HG02642 (cell line): ENCODE measurements at regions not wholly inside any gene's neighbourhood (a gene's known extent, or its start where the extent isn't known, plus 50 kb on each side); places are given as distances from the start of the nearest gene placed in this dataset.

ENCODE experiments used
- ATAC-seq: cut with Tn5 transposase; IDR thresholded peaks from one replicate; pipeline ENCODE4 v1.9.1; 2021; ENCODE audit warnings: mild to moderate bottlenecking; ENCODE audit not compliant: unreplicated experiment, poor library complexity

GRCh38 chr2:48248251-48248933 is 66.1 kb upstream of the FOXN2 start:
- ATAC-seq = peak; percentile 91

GRCh38 chr2:48249025-48249424 is 65.5 kb upstream of the FOXN2 start:
- no peak for ATAC-seq

- ATAC-seq = no peak
Measured at GRCh38 chr2:48249631-48250473, 64.6 kb upstream of the FOXN2 start.

- ATAC-seq = no peak
Measured at GRCh38 chr2:48250474-48250844, 64.0 kb upstream of the FOXN2 start.

GRCh38 chr2:48250943-48251342 is 63.5 kb upstream of the FOXN2 start:
- ATAC-seq = peak; percentile 50

- no peak for ATAC-seq
Measured at GRCh38 chr2:48251437-48252148, 62.9 kb upstream of the FOXN2 start.

- ATAC-seq = no peak
Measured at GRCh38 chr2:48253301-48253700, 61.2 kb upstream of the FOXN2 start.

GRCh38 chr2:48254839-48255238 is 59.6 kb upstream of the FOXN2 start:
- no peak for ATAC-seq

- ATAC-seq = no peak
Measured at GRCh38 chr2:48257456-48257855, 57.0 kb upstream of the FOXN2 start.

- no peak for ATAC-seq
Measured at GRCh38 chr2:48258481-48259149, 55.9 kb upstream of the FOXN2 start.

GRCh38 chr2:48259811-48260210 is 54.7 kb upstream of the FOXN2 start:
- no peak for ATAC-seq

- ATAC-seq = no peak
Measured at GRCh38 chr2:48264627-48265026, 49.9 kb upstream of the FOXN2 start.
